NCI-H146 treated with DMSO at 0.1 percent for 48 hours (cell line): ENCODE measurements at regions not wholly inside any gene's neighbourhood (a gene's known extent, or its start where the extent isn't known, plus 50 kb on each side); places are given as distances from the start of the nearest gene placed in this dataset.

Experiments used
- DNase-seq: peaks from one replicate; lab custom pipeline; 2025; ENCODE audit not compliant: unreplicated experiment; lab: John Stamatoyannopoulos, UW

DNA sequence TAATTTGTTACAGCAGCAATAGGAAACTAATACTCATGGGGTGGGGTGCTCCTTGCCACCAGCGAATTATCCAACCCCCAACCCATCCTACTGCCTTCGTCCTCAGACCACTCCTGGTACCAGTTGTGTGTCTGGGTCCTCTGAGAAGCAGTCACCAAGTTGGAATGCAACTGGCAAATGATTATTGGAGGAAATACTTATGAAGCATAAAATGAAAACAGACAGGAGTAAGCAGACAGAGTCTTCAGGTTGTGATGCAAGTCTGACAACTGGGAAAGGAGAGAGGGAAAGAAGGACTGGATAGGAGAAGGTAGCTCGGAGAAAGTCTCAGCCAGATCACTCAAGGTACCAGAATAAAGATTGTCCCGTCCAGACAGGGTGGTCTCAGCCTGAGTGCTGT lies 181.1 kb upstream of the ARID2 start:
- DNase-seq = no peak

DNA sequence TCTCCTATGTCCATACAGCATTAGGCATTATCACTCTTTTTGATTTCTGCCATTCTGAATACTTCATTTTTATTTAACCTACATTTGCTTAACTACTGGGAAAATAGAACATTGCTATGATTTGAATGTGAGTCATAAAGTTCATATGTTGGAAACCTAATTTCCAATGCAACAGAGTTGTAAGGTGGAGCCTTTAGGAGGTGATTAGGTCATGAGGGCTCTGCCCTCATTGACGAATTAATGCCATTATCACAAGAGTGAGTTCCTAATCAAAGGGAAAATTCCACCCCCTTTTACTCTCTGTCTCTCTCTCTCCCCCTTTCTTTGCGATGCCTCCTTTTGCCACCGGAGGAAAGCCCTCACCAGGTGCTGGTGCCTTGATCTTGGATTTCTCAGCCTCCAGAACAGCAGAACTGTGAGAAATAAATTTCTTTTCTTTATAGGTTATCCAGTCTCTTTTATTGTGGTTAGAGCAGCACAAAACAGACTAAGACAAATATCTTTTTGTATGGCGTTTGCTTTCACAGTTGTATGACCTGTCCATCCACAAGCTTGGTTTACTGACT lies 180.1 kb upstream of the ARID2 start:
- DNase-seq = no peak

DNA sequence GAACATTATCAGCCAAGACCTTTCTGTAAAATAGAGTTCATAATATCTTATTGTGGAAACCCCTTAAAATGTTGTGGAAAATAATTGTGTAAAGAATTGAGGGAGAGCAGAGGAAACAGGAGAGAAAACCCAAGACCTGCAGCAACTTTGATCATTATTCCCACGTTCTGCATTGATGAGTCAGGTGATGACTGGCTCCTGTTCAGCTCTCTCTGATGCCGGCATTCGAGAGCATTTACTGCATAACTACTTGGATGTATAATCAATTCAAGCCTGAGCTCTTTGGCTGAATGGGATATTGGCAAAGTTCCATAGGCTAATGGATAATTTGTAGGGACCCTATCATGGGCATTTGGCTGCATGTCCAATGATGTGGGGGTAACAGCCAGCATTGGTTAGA lies 176.3 kb upstream of the ARID2 start:
- DNase-seq = no peak

DNA sequence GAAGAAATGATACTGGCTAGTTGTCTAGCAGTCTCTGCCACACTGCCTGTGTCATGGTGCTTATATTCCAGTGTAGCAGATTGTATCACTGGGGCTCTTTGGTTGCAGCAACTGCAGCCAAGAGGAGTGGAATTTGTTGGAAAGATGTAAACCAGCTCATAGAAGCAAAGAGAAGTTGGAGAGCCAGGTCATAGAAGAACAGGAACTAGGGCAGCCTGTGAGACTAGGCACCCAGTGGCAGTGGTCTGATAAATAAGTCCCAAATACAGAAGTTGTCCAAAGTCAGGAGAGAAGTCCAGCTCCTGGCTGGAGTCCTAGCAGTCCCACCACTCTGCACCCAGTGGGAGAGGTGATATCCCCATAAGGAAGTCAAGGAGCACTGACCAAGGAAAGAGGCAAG lies 172.5 kb upstream of the ARID2 start:
- DNase-seq = no peak

DNA sequence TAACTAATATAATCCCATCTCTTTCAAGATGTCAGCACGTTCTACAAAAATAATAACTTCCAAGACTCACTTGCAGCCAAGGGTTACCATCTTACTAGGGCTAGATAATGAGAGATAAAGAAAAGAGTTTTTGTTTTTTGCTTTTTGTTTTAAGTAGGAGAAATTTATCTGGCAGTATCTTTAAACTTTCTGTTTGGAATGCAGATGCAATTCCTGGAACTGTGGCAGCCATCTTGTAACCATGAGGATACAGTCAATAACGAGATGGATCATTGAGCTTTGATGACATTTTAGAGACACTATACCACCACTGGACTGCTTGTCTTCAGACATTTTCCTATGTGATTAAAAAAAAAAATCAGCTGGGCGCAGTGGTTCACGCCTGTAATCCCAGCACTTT lies 171.2 kb upstream of the ARID2 start:
- DNase-seq = no peak

DNA sequence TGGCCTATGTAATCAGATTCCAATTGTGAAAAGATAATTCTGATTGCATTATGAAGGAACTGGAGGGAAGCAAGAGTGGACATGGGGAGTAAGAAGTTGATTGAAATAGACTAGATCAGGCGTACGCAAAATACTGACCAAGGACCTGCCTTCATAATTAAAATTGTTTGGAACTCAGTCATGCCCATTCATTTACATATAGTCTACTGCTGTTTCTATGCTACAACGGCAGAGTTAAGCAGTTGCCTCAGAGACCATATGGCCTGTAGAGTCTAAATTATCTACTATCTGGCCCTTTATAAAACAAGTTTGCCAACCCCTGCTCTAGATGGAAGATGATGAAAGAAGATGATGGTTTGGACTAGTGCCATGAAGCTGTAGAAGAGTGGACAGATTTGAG lies 170.0 kb upstream of the ARID2 start:
- no peak for DNase-seq

DNA sequence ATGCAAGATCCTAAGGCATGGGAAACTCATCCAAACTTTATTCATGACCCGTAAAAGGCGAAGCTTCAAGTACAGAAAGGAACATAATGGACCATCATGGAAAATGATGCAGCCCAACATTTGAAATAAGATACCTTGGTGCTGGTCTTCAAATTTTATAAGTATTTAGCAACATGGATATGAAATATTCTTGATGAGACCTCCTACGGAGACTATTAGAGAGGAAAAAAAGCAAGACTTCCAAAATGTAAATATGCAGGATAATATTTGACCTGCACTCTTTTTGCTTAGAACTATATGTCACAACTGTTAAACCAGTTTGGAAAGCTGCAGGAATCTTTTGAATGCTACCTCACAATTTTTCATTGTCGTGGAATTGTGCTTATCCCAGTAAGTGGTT lies 168.8 kb upstream of the ARID2 start:
- no peak for DNase-seq

DNA sequence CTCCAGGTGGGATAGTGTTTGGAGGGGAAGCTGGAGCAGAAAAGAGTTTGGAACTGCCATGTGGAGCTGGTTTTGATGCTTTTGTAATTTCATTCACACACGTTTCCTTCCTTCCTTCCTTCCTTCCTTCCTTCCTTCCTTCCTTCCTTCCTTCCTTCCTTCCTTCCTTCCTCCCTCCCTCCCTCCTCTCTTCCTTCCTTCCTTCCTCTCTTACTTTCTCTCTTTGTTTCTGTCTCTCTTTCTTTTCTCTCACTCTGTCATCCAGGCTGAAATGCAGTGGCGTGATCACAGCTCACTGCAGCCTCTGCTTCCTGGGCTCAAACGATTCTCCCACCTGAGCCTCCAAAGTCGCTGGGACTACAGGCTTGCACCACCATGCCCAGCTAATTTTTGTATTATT lies 168.0 kb upstream of the ARID2 start:
- DNase-seq = no peak

DNA sequence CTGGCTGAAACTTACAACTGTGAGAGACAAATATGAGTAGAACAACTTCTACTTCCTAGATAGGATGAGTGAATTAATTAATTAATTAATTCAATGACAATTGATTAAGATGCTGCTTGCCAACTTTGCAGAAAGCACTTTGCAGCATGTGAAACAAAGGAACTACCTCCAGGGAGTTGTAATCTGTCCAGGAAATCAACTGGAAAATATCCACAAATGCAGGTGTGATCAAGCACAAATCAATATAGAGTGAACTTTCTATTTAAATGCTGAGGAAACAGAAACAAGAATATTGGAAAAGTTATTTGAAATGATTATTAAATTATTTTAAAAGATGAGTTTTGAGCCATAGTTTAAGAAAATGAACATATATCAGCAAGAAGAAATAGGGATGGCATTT lies 163.9 kb upstream of the ARID2 start:
- no peak for DNase-seq

DNA sequence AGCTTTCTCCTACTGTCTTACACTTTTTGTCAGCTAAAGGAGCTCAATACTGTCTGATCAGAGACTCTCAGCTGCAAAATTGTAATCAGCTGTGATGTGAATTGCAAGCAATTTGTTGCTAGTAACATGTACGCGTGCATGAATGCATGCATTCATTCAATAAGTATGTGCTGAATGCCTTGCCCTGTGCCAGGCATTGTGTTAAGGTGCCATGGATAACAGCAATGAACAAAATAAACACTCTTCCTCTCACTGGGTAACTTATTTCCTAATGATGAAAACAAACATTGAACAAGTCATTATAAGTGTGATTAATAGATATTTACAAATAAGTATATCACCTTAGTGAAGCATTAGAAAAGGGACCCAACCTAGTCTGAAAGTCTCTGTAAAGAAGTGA lies 163.2 kb upstream of the ARID2 start:
- DNase-seq = no peak

DNA sequence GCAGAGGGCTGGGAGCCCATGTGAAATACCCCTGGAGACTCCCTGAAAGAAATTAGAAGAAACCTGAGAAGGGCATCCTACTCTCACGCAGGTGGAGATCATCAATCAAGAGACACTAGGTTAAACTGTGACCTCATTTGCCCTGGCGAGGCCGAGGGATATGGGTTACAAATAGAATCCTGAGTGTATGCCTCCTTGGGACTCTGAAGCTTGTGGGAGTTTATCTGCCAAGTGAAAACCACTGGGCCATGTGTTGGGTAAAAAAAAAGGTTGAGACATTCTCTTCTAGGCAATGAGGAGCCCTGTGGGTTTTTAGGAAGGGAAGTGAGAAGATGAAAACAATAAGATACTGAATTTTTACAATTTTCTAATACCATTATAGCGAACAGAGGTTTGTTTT lies 160.7 kb upstream of the ARID2 start:
- no peak for DNase-seq

DNA sequence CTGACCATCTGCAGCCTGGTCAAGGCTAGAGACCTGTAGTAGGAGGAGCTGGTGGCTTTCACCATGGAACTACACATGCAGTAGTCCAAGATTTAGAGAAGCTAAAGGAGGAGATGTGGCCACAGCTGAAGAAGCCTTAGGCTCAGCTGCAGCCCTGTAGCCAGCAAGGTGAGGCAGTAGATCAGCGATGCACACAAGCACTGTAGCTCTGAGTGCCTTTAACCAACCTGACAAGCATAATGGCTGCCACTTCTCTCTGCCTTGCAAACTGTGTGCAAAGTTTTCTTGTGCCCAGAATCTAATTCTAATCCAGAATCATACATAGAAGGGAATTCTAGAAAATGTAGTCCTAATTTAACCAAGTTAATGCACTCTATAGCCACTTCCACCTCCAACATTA lies 159.0 kb upstream of the ARID2 start:
- DNase-seq = no peak

DNA sequence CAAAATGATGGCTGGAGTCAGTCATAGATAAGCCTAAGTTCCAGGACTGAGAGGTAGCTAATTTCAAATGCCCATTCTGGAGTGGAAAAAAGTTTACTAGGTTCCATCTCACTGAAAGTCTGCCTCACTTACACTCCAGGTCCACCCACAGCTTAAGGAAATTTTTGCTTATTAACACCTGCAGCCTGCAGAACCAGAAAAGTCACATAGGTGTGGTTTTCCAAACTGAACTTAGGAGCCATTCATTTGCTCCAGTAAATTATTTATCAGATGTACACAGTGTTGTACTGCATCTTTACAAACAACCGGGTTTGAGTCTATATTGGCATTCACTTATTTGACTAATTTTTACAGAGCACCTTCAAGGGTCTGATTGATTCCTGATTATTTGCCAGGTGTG lies 157.4 kb upstream of the ARID2 start:
- DNase-seq = no peak

DNA sequence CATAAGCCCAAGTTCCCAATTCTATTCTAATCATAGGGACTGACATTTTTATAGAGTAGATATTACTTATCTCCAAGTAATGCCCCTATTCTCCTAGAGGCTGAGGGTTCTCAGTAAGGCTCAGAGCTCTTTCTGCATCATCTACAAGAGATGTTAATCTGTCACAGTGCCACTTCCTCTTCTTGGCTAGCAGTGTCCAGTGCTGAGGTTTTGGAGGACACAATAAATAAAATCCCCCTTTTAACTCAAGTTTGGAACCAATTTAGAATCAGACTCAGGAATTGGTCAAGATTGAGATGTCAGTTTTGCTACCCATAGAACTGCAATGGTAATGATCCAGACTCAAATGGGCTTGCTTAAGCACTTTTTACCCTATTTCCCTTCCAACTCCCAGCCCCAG lies 154.1 kb upstream of the ARID2 start:
- no peak for DNase-seq

DNA sequence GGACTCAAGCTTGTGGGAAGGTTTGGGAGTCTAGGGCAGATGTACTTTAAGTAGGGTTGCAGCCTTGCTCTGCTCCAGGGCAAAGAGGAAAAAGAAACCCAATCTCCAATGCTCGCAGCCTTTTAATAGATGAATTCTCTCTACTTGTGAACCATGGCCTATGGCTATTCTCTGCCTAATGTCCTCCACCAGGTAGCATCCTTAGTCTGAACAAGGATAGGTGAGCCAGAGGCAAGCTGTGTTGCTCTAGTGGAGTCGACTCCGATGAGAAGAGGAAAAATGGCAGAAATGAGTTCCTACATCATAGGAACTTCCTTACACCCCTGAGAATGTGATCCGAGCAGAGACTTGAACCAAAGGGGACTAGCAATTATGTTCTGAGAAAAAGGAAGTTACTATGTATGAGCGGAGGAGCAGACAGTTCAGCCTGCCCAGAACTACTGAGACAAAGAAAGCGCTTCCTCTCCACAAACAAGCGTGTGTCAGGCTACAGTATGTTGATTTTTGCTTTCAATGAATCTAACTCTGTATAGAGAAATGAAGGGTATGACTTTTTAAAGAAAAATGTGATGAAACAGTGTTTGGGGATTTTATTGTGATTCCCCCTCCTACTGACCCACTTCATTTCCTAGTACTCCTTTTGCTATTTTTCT lies 153.6 kb upstream of the ARID2 start:
- no peak for DNase-seq

DNA sequence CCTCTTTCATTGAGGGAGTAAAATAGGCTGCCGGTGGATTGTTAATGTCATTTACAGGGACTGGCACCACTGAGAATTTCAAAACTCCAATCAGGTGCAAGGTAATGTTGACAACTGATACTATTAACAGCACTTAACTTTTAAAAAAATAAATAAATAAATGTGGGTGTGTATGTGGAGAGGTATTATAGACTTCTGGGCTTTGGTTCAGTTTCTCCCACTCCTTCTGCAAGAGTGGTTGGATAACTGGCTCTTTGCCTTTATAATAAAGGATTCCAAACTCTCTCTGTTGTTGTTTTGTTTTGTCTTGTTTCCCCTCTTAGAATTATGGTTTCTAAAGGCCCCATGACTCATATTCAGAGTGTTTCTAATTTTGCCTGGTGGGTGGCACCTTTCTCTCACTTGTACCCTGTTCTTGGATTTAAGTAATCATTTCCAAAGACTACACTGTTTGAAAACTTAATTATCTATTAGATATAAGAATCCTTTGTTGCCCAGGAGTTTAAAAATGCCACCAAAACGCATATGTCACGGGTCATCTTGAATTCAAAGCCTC lies 151.6 kb upstream of the ARID2 start:
- no peak for DNase-seq

DNA sequence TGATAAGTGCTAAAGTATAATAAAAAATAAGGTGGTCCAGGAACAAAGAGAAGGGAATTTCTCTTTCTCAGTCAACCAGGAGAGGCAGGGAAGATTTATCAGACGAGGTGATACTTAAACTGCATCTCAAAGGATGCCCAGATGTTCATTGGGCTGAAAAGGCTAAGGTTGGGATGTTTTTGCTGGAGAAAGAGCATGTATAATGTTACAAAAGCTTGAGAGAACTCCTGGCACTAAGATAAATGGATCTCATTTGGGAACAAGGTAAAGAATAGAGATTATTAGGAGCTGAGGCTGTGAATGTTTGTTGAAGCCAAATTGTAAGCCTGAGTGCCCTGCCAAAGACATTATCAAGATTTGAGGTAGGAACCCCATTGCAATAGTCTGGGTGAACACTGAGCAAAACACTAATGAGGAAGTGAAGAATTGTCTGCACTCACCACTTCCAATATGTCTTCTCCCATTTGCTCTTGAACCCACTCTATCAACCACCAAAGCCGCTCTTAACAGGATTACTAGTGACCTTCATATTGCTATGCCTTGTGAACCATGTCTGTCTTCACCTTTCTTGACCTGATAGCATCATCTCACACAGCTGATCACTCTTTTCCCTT lies 149.0 kb upstream of the ARID2 start:
- DNase-seq = no peak

DNA sequence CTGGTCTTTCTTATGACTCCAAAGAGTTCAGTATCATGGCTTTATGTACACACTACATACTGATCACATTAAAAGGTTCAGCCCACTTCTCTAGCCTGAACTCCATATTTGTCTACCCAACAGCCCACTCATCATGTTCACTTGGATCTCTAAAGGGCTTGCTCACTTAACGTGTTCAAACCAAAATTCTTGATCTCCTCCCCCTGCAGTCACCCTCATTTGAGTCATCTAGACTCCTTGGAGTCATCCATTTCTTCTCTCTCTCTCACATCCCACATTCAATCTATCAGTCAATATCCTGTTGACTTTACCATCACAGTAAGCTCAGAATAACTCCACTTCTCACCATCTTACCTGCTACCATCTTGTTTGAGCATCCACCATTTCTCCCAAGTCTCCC lies 148.4 kb upstream of the ARID2 start:
- no peak for DNase-seq

DNA sequence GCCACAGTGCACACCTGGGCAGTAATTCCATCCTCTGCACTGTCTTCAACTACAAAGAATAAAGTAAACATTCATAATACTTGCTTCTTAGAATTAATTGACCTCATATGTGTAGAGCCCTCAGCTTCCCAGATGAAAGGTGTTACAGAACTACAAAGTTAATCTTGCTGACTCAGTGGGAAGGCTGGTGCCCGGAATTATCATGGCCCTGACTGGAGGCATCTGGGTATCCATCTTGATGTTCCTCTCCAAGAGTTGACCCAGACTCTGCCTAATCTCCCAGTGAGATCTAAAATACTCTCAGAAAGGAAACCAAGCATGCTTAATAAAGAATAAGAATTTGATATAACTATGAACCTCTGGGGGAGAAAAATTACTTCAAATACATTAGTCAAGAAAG lies 147.0 kb upstream of the ARID2 start:
- no peak for DNase-seq

DNA sequence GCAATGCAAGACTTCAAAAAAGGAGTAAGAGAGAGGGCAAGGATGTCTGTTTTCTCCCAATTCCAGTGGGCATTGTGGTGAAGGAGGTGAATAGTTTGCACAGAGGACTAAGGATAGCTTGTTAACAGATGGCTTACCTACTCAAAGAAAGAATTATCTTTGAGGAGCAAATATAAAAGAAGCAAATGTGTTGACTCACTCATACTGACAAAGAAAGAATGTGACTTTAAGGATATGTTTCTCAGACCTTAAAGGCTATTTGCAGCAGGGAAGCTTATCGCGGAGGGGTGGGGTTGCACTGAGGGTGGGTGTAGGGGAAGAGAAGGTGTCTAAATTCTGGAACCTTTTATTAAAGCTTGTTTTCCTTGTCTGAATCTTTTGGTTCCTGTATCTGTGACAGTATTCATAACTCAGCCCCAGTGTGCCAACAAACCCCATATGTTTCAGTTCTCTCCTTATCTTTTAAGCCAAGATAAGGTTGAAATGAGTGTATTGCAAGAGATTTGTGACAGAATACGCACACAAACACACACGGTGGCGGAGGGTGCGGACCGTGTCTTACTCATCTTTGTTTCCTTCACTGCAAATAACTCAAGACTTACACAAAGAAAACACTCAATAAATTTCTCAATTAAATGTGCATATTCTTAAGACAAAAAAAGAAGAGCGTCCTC lies 146.4 kb upstream of the ARID2 start:
- DNase-seq = no peak

DNA sequence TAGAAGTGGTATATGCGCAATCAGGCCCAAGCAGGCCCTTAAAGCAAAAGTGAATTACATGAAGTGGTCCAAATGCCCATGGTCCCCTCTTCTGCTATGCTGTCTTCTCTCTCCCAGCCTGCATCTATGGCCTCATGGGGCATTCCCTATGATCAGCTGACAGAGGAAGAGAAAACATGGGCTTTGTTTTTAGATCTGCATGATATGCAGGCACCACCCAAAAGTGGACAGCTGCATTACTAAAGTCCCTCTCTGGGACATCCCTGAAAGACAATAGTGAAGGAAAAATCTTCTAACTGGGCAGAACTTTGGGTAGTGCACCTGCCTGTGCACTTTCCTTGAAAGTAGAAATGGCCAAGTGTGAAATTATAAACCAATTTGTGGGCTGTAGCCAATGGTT lies 145.2 kb upstream of the ARID2 start:
- no peak for DNase-seq

DNA sequence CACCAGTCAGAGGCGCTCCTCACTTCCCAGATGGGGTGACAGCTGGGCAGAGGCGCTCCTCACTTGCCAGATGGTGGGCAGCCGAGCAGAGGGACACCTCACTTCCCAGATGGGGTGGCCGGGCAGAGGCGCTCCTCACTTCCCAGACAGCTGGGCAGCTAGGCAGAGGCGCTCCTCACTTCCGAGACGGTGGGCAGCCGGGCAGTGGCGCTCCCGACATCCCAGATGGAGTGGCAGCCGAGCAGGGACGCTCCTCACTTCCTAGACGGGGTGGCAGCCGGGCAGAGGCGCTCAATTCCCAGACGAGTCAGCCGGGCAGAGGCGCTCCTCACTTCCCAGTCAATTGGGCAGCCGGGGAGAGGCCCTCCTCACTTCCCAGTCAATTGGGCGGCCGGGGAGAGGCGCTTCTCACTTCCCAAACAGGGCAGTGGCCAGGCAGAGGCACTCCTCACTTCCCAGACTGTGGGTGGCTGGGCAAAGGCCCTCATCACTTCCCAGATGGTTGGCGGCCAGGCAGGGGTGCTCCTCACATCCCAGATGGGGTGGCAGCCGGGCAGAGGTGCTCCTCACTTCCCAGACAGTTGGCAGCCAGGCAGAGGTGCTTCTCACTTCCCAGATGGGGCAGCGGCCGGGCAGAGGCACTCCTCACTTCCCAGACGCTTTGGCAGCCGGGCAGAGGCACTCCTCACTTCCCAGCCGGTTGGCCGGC lies 143.8 kb upstream of the ARID2 start:
- DNase-seq = no peak
